ENCODE measurements at regions not wholly inside any gene's neighbourhood (a gene's known extent, or its start where the extent isn't known, plus 50 kb on each side); places are given as distances from the start of the nearest gene placed in this dataset.

- ChIA-PET POLR2A (no interaction called here), CTCF (no interaction called here)
- no peaks in the 10 kb centered on the region for H3K27me3 Mint-ChIP-seq
- H3K4me3 ChIP-seq (ENCODE audit: control insufficient read depth in 1 of 2, extremely low read depth in 1 of 2, low read length in 1 of 2): no peak overlapping the region
- H3K4me3 Mint-ChIP-seq: no peak overlapping the region
- no peak for ATAC-seq (replicated peaks in 1 of 4)
- no peaks in the 10 kb centered on the region for H3K36me3 ChIP-seq (ENCODE audit: control insufficient read depth in 2 of 2, extremely low read depth in 1 of 2, insufficient read depth in 1 of 2, low read length in 1 of 2)
- H3K4me1 ChIP-seq (ENCODE audit: control insufficient read depth in 1 of 2, extremely low read depth in 1 of 2, insufficient read depth in 2 of 2, low read length in 2 of 2): no peaks in the 10 kb centered on the region
- DNase-seq: no peak
- H3K4me1 Mint-ChIP-seq: no peaks in the 10 kb centered on the region
- no peaks in the 10 kb centered on the region for H3K27me3 ChIP-seq (replicated peaks in 1 of 2; ENCODE audit: control insufficient read depth in 2 of 2, extremely low read depth in 1 of 2, insufficient read depth in 2 of 2, low read length in 1 of 2)
- peaks cover 0 to 5% (median 4%) of the 10 kb centered on the region in 3 donors for H3K9me3 Mint-ChIP-seq
- no peak overlapping the region for H3K27ac Mint-ChIP-seq
- H3K9me3 ChIP-seq: no peaks in the 10 kb centered on the region
- no peaks in the 10 kb centered on the region for H3K36me3 Mint-ChIP-seq
- 100% methylated on average over 1 of the region's 1 CpG for WGBS (ENCODE audit: insufficient coverage)
- no peak overlapping the region for H3K27ac ChIP-seq (ENCODE audit: low read length)
Measured at GRCh38 chr12:33253178-33253577, 186.4 kb downstream of the SYT10 start.

- no peaks in the 10 kb centered on the region for H3K9me3 ChIP-seq
- ATAC-seq (replicated peaks in 1 of 4): no peak
- H3K4me3 ChIP-seq (ENCODE audit: control insufficient read depth in 1 of 2, extremely low read depth in 1 of 2, low read length in 1 of 2): no peak overlapping the region
- Mint-ChIP-seq H3K27ac (no peak overlapping the region), H3K4me1 (no peaks in the 10 kb centered on the region), H3K4me3 (no peak overlapping the region), H3K9me3 (peaks cover 0 to 4% (median 3%) of the 10 kb centered on the region in 3 donors), H3K36me3 (no peaks in the 10 kb centered on the region), H3K27me3 (no peaks in the 10 kb centered on the region)
- no peaks in the 10 kb centered on the region for H3K4me1 ChIP-seq (ENCODE audit: control insufficient read depth in 1 of 2, extremely low read depth in 1 of 2, insufficient read depth in 2 of 2, low read length in 2 of 2)
- H3K36me3 ChIP-seq (ENCODE audit: control insufficient read depth in 2 of 2, extremely low read depth in 1 of 2, insufficient read depth in 1 of 2, low read length in 1 of 2): no peaks in the 10 kb centered on the region
- H3K27me3 ChIP-seq (replicated peaks in 1 of 2; ENCODE audit: control insufficient read depth in 2 of 2, extremely low read depth in 1 of 2, insufficient read depth in 2 of 2, low read length in 1 of 2): no peaks in the 10 kb centered on the region
- ChIA-PET POLR2A (no interaction called here), CTCF (interaction anchor here in 1 of 2 donors (0.7 kb wide), 1 partner anchor 25 kb away, joined by 8 read pairs; no protein-coding TSS in a partner anchor)
- DNase-seq: no peak
- no peak overlapping the region for H3K27ac ChIP-seq (ENCODE audit: low read length)
Measured at GRCh38 chr12:33251548-33251947, 188.1 kb downstream of the SYT10 start.

- no peak overlapping the region for H3K4me3 ChIP-seq (ENCODE audit: control insufficient read depth in 1 of 2, extremely low read depth in 1 of 2, low read length in 1 of 2)
- Mint-ChIP-seq H3K27me3 (no peaks in the 10 kb centered on the region), H3K36me3 (no peaks in the 10 kb centered on the region), H3K27ac (no peak overlapping the region), H3K4me3 (no peak overlapping the region), H3K9me3 (peaks cover 0 to 4% (median 3%) of the 10 kb centered on the region in 3 donors), H3K4me1 (no peaks in the 10 kb centered on the region)
- no CpG with 5 or more reads among the region's 3 CpGs for whole genome bisulfite sequencing (ENCODE audit: insufficient coverage)
- no peak for DNase-seq
- CTCF ChIA-PET: no interaction called here
- no peaks in the 10 kb centered on the region for H3K4me1 ChIP-seq (ENCODE audit: control insufficient read depth in 1 of 2, extremely low read depth in 1 of 2, insufficient read depth in 2 of 2, low read length in 2 of 2)
- H3K27ac ChIP-seq (ENCODE audit: low read length): no peak overlapping the region
- ATAC-seq (replicated peaks in 1 of 4): no peak
- H3K27me3 ChIP-seq (replicated peaks in 1 of 2; ENCODE audit: control insufficient read depth in 2 of 2, extremely low read depth in 1 of 2, insufficient read depth in 2 of 2, low read length in 1 of 2): no peaks in the 10 kb centered on the region
- POLR2A ChIA-PET: no interaction called here
- H3K9me3 ChIP-seq: no peaks in the 10 kb centered on the region
- no peaks in the 10 kb centered on the region for H3K36me3 ChIP-seq (ENCODE audit: control insufficient read depth in 2 of 2, extremely low read depth in 1 of 2, insufficient read depth in 1 of 2, low read length in 1 of 2)
Measured at GRCh38 chr12:33248364-33248763, 191.3 kb downstream of the SYT10 start.

- POLR2A ChIA-PET: no interaction called here
- H3K9me3 ChIP-seq: no peaks in the 10 kb centered on the region
- Mint-ChIP-seq H3K4me3 (no peak overlapping the region), H3K27me3 (no peaks in the 10 kb centered on the region), H3K9me3 (peaks cover 0 to 4% (median 0%) of the 10 kb centered on the region in 3 donors), H3K36me3 (no peaks in the 10 kb centered on the region), H3K27ac (no peak overlapping the region), H3K4me1 (no peaks in the 10 kb centered on the region)
- CTCF ChIA-PET: no interaction called here
- no peak overlapping the region for H3K27ac ChIP-seq (ENCODE audit: low read length)
- no peak for DNase-seq
- no CpG with 5 or more reads among the region's 1 CpG for WGBS (ENCODE audit: insufficient coverage)
- H3K27me3 ChIP-seq (replicated peaks in 1 of 2; ENCODE audit: control insufficient read depth in 2 of 2, extremely low read depth in 1 of 2, insufficient read depth in 2 of 2, low read length in 1 of 2): no peaks in the 10 kb centered on the region
- no peak for ATAC-seq (replicated peaks in 1 of 4)
- no peaks in the 10 kb centered on the region for H3K4me1 ChIP-seq (ENCODE audit: control insufficient read depth in 1 of 2, extremely low read depth in 1 of 2, insufficient read depth in 2 of 2, low read length in 2 of 2)
- no peaks in the 10 kb centered on the region for H3K36me3 ChIP-seq (ENCODE audit: control insufficient read depth in 2 of 2, extremely low read depth in 1 of 2, insufficient read depth in 1 of 2, low read length in 1 of 2)
- H3K4me3 ChIP-seq (ENCODE audit: control insufficient read depth in 1 of 2, extremely low read depth in 1 of 2, low read length in 1 of 2): no peak overlapping the region
Measured at GRCh38 chr12:33247625-33248024, 192.0 kb downstream of the SYT10 start.

GRCh38 chr12:33245434-33245833 lies 194.2 kb downstream of the SYT10 start:
- Histone ChIP-seq H3K9me3 (no peaks in the 10 kb centered on the region), H3K27me3 (replicated peaks in 1 of 2; ENCODE audit: control insufficient read depth in 2 of 2, extremely low read depth in 1 of 2, insufficient read depth in 2 of 2, low read length in 1 of 2) (no peaks in the 10 kb centered on the region), H3K4me3 (ENCODE audit: control insufficient read depth in 1 of 2, extremely low read depth in 1 of 2, low read length in 1 of 2) (no peak overlapping the region), H3K27ac (ENCODE audit: low read length) (no peak overlapping the region), H3K4me1 (ENCODE audit: control insufficient read depth in 1 of 2, extremely low read depth in 1 of 2, insufficient read depth in 2 of 2, low read length in 2 of 2) (no peaks in the 10 kb centered on the region), H3K36me3 (ENCODE audit: control insufficient read depth in 2 of 2, extremely low read depth in 1 of 2, insufficient read depth in 1 of 2, low read length in 1 of 2) (no peaks in the 10 kb centered on the region)
- ChIA-PET CTCF (no interaction called here), POLR2A (no interaction called here)
- no CpG with 5 or more reads among the region's 4 CpGs for WGBS (ENCODE audit: insufficient coverage)
- Mint-ChIP-seq H3K4me3 (no peak overlapping the region), H3K27me3 (no peaks in the 10 kb centered on the region), H3K27ac (no peak overlapping the region), H3K9me3 (peaks cover 0 to 6% (median 2%) of the 10 kb centered on the region in 3 donors), H3K36me3 (no peaks in the 10 kb centered on the region), H3K4me1 (no peaks in the 10 kb centered on the region)
- DNase-seq (no peak), ATAC-seq (replicated peaks in 1 of 4) (no peak)

DNA sequence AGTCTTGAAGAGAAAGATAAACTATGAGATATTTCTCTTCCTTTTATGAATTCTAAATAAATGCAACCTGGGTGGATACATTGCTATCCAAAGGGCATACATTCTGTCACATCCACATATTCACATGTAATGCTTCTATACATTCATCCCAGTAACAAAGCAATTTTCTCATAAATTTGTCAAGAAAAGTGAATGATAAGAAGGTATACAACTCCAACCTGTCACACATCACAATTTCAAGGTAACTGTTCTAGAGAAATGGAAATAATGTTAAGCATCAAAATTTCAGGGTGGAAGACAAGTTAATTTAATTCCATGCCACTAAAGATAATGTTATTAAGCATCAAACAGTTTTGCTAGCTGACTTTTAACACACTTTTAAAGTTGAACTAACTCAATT lies 212.9 kb downstream of the SYT10 start:
- no peaks in the 10 kb centered on the region for H3K36me3 Mint-ChIP-seq
- Histone ChIP-seq H3K27ac (ENCODE audit: low read length) (no peak overlapping the region), H3K27me3 (replicated peaks in 1 of 2; ENCODE audit: control insufficient read depth in 2 of 2, extremely low read depth in 1 of 2, insufficient read depth in 2 of 2, low read length in 1 of 2) (peaks cover 0 to 9% of the 10 kb centered on the region in 2 experiments), H3K4me3 (ENCODE audit: control insufficient read depth in 1 of 2, extremely low read depth in 1 of 2, low read length in 1 of 2) (no peak overlapping the region), H3K4me1 (ENCODE audit: control insufficient read depth in 1 of 2, extremely low read depth in 1 of 2, insufficient read depth in 2 of 2, low read length in 2 of 2) (no peaks in the 10 kb centered on the region), H3K9me3 (peaks cover 3% of the 10 kb centered on the region), H3K36me3 (ENCODE audit: control insufficient read depth in 2 of 2, extremely low read depth in 1 of 2, insufficient read depth in 1 of 2, low read length in 1 of 2) (no peaks in the 10 kb centered on the region)
- H3K4me3 Mint-ChIP-seq: no peak overlapping the region
- ATAC-seq (replicated peaks in 1 of 4): no peak
- ChIA-PET POLR2A (no interaction called here), CTCF (no interaction called here)
- H3K27ac Mint-ChIP-seq: no peak overlapping the region
- H3K4me1 Mint-ChIP-seq: no peaks in the 10 kb centered on the region
- H3K9me3 Mint-ChIP-seq: peaks cover 4 to 14% (median 11%) of the 10 kb centered on the region in 3 donors
- no peaks in the 10 kb centered on the region for H3K27me3 Mint-ChIP-seq
- DNase-seq: no peak

- no peak for DNase-seq
- ATAC-seq (replicated peaks in 1 of 4): no peak
- 45% methylated on average over 1 of the region's 3 CpGs for WGBS (ENCODE audit: insufficient coverage)
- Mint-ChIP-seq H3K4me1 (no peaks in the 10 kb centered on the region), H3K9me3 (peaks cover 9 to 23% (median 12%) of the 10 kb centered on the region in 3 donors), H3K27ac (no peak overlapping the region), H3K36me3 (no peaks in the 10 kb centered on the region), H3K4me3 (no peak overlapping the region), H3K27me3 (no peaks in the 10 kb centered on the region)
- Histone ChIP-seq H3K27me3 (replicated peaks in 1 of 2; ENCODE audit: control insufficient read depth in 2 of 2, extremely low read depth in 1 of 2, insufficient read depth in 2 of 2, low read length in 1 of 2) (peaks cover 0 to 9% of the 10 kb centered on the region in 2 experiments), H3K9me3 (peaks cover 3% of the 10 kb centered on the region), H3K4me3 (ENCODE audit: control insufficient read depth in 1 of 2, extremely low read depth in 1 of 2, low read length in 1 of 2) (no peak overlapping the region), H3K36me3 (ENCODE audit: control insufficient read depth in 2 of 2, extremely low read depth in 1 of 2, insufficient read depth in 1 of 2, low read length in 1 of 2) (no peaks in the 10 kb centered on the region), H3K27ac (ENCODE audit: low read length) (no peak overlapping the region), H3K4me1 (ENCODE audit: control insufficient read depth in 1 of 2, extremely low read depth in 1 of 2, insufficient read depth in 2 of 2, low read length in 2 of 2) (no peaks in the 10 kb centered on the region)
- CTCF ChIA-PET: no interaction called here
- POLR2A ChIA-PET: no interaction called here
Measured at GRCh38 chr12:33223956-33224355, 215.7 kb downstream of the SYT10 start.

All from T-cell (primary cell).